22Rv1 (cell line): ENCODE measurements at regions not wholly inside any gene's neighbourhood (a gene's known extent, or its start where the extent isn't known, plus 50 kb on each side); places are given as distances from the start of the nearest gene placed in this dataset.
"Not testable (repeated sequence)": the region's sequence is repeated elsewhere in the genome, so short reads cannot be mapped to it uniquely, and the experiment has no call there.

Source experiments
- H3K27ac ChIP-seq: fragments of 450-650 bp; 2 replicates; pipeline ENCODE4 v1.5.1; 2017
- CTCF ChIP-seq: fragments of 450-650 bp; IDR thresholded peaks from 2 replicates; pipeline ENCODE4 v1.5.1; 2017; ENCODE audit warnings: mild to moderate bottlenecking
- ZFX ChIP-seq: fragments of 450-650 bp; IDR thresholded peaks from 2 replicates; pipeline ENCODE4 v1.6.1; 2017; ENCODE audit warnings: antibody characterized with exemption, borderline replicate concordance

GRCh38 chr11:96715208-96715607 lies 325.4 kb downstream of the JRKL start:
- no peak overlapping the region for H3K27ac ChIP-seq
- TF ChIP-seq ZFX: no peak
- no peak for TF ChIP-seq CTCF

- TF ChIP-seq ZFX: no peak
- TF ChIP-seq CTCF: no peak
- no peak overlapping the region for H3K27ac ChIP-seq
These were observed 346.8 kb downstream of the JRKL start for GRCh38 chr11:96736601-96737000.

- TF ChIP-seq ZFX: no peak
- no peak for TF ChIP-seq CTCF
These were observed 348.5 kb downstream of the JRKL start for GRCh38 chr11:96738311-96738710.

GRCh38 chr11:96741068-96741467 lies 351.3 kb downstream of the JRKL start:
- TF ChIP-seq ZFX (no peak), CTCF (no peak)
- H3K27ac ChIP-seq: no peak overlapping the region

More at GRCh38 chr11:96738311-96738710, 348.5 kb downstream of the JRKL start:
- no peak overlapping the region for H3K27ac ChIP-seq

- TF ChIP-seq CTCF: no peak
- TF ChIP-seq ZFX: no peak
- H3K27ac ChIP-seq: no peak overlapping the region
These were observed 354.9 kb downstream of the JRKL start for GRCh38 chr11:96744697-96745096.

- no peak overlapping the region for H3K27ac ChIP-seq
- TF ChIP-seq CTCF (no peak), ZFX (no peak)
These were observed 359.0 kb downstream of the JRKL start for GRCh38 chr11:96748639-96749370.

GRCh38 chr11:96751807-96752206 lies 362.0 kb downstream of the JRKL start:
- not testable (repeated sequence) for H3K27ac ChIP-seq

GRCh38 chr11:96752221-96752620 lies 362.4 kb downstream of the JRKL start:
- no peak overlapping the region for H3K27ac ChIP-seq
- TF ChIP-seq ZFX: no peak
- TF ChIP-seq CTCF: no peak
